ENCODE measurements at regions not wholly inside any gene's neighbourhood (a gene's known extent, or its start where the extent isn't known, plus 50 kb on each side); places are given as distances from the start of the nearest gene placed in this dataset.

- TF ChIP-seq POLR2A (IDR thresholded peaks at IDR 0.05; ENCODE audit: low read depth, low read length) (no peak), POLR2AphosphoS5 (IDR thresholded peaks at IDR 0.05; ENCODE audit: low read depth, low read length) (no peak), TAF1 (IDR thresholded peaks at IDR 0.05; ENCODE audit: borderline replicate concordance, low read depth, low read length) (no peak)
Measured at GRCh38 chr1:29679828-29680558, 443.7 kb downstream of the PTPRU start.
